ENCODE measurements at regions not wholly inside any gene's neighbourhood (a gene's known extent, or its start where the extent isn't known, plus 50 kb on each side); places are given as distances from the start of the nearest gene placed in this dataset.

DNA sequence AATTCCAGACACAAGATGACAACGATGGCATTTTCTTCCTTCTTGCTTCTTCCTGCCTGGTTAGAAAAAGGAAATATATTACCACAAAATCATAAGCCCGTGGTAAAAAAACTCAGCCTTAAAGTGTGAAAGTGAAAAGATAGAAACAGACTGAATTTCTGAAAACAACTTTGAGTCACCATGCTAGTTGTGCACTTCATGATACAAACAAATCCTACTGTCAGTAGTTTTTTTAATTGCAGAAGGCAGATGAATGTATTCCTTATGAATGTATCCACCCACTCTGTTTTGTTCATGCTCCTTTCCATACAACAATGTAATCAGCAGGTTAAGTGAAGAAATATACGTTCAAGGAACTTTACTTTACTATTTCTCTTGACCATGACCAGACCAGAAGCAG is 1144.7 kb downstream of the OTOL1 start:
- no peaks in the 10 kb centered on the region for H3K4me1 ChIP-seq (ENCODE audit: control insufficient read depth, insufficient read depth, low read length)
- H3K36me3 ChIP-seq (ENCODE audit: control insufficient read depth in 2 of 2, insufficient read depth in 2 of 2, low read length in 1 of 2), result no peaks in the 10 kb centered on the region
- ChIA-PET POLR2A (no interaction called here), SMC1A (ENCODE audit: uncharacterized antibody, unreplicated experiment) (no interaction called here), CTCF (no interaction called here), RAD21 (ENCODE audit: unreplicated experiment) (no interaction called here)
- FAIRE-seq, result no peak
- DNase-seq (ENCODE audit: low read depth, low spot score), result no peak
- TF ChIP-seq, protein P1, sequence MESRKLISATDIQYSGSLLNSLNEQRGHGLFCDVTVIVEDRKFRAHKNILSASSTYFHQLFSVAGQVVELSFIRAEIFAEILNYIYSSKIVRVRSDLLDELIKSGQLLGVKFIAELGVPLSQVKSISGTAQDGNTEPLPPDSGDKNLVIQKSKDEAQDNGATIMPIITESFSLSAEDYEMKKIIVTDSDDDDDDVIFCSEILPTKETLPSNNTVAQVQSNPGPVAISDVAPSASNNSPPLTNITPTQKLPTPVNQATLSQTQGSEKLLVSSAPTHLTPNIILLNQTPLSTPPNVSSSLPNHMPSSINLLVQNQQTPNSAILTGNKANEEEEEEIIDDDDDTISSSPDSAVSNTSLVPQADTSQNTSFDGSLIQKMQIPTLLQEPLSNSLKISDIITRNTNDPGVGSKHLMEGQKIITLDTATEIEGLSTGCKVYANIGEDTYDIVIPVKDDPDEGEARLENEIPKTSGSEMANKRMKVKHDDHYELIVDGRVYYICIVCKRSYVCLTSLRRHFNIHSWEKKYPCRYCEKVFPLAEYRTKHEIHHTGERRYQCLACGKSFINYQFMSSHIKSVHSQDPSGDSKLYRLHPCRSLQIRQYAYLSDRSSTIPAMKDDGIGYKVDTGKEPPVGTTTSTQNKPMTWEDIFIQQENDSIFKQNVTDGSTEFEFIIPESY (IDR thresholded peaks at IDR 0.05), result no peak
- no peak for TF ChIP-seq TCF7 (IDR thresholded peaks at IDR 0.05; ENCODE audit: borderline replicate concordance)
- no peak for TF ChIP-seq RCOR1 (conservative IDR thresholded peaks at IDR 0.05; ENCODE audit: low read depth, low read length)
- TF ChIP-seq, protein P2, sequence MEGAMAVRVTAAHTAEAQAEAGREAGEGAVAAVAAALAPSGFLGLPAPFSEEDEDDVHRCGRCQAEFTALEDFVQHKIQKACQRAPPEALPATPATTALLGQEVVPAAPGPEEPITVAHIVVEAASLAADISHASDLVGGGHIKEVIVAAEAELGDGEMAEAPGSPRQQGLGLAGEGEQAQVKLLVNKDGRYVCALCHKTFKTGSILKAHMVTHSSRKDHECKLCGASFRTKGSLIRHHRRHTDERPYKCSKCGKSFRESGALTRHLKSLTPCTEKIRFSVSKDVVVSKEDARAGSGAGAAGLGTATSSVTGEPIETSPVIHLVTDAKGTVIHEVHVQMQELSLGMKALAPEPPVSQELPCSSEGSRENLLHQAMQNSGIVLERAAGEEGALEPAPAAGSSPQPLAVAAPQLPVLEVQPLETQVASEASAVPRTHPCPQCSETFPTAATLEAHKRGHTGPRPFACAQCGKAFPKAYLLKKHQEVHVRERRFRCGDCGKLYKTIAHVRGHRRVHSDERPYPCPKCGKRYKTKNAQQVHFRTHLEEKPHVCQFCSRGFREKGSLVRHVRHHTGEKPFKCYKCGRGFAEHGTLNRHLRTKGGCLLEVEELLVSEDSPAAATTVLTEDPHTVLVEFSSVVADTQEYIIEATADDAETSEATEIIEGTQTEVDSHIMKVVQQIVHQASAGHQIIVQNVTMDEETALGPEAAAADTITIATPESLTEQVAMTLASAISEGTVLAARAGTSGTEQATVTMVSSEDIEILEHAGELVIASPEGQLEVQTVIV (IDR thresholded peaks at IDR 0.05; ENCODE audit: borderline replicate concordance, partially characterized antibody), result no peak
- no peak for TF ChIP-seq STAT1 (conservative IDR thresholded peaks at IDR 0.05)
- no peak for TF ChIP-seq TARDBP (IDR thresholded peaks at IDR 0.05; ENCODE audit: borderline replicate concordance)
- TF ChIP-seq KDM1A (IDR thresholded peaks at IDR 0.05; ENCODE audit: borderline replicate concordance), result no peak
- TF ChIP-seq, protein P3, sequence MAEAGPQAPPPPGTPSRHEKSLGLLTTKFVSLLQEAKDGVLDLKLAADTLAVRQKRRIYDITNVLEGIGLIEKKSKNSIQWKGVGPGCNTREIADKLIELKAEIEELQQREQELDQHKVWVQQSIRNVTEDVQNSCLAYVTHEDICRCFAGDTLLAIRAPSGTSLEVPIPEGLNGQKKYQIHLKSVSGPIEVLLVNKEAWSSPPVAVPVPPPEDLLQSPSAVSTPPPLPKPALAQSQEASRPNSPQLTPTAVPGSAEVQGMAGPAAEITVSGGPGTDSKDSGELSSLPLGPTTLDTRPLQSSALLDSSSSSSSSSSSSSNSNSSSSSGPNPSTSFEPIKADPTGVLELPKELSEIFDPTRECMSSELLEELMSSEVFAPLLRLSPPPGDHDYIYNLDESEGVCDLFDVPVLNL (IDR thresholded peaks at IDR 0.05; ENCODE audit: low read depth, low read length), result no peak
- no peak for TF ChIP-seq ZSCAN29 (IDR thresholded peaks at IDR 0.05)
- no peak overlapping the region for H2AFZ ChIP-seq (ENCODE audit: control insufficient read depth, low read depth, low read length)
- H3K9me3 ChIP-seq (replicated peaks; ENCODE audit: control insufficient read depth, insufficient read depth, low read length), result no peaks in the 10 kb centered on the region
- no peak for ATAC-seq
- no peak overlapping the region for H3K9ac ChIP-seq (ENCODE audit: control insufficient read depth, insufficient read depth, low read length)
- no peaks in the 10 kb centered on the region for H3K27me3 ChIP-seq (replicated peaks in 1 of 2; ENCODE audit: control insufficient read depth in 2 of 2, insufficient read depth in 2 of 2, low read length in 1 of 2)
- no peak overlapping the region for H3K4me3 ChIP-seq
- H3K27ac ChIP-seq (ENCODE audit: control insufficient read depth, insufficient read depth), result no peak overlapping the region
- WGBS (ENCODE audit: insufficient coverage, insufficient replicate concordance, low lambda C conversion rate, missing lambda C conversion rate), result 27% methylated on average over 3 of the region's 3 CpGs
- H3K79me2 ChIP-seq (ENCODE audit: control insufficient read depth, insufficient read depth, low read length), result no peaks in the 10 kb centered on the region
- no TSS peak for BruUV-seq (replicated peaks)
- in situ Hi-C loops (cut with MboI), result no loop called here
- H3K4me2 ChIP-seq (ENCODE audit: control insufficient read depth, insufficient read depth), result no peak overlapping the region
- no peaks in the 10 kb centered on the region for H4K20me1 ChIP-seq (ENCODE audit: control insufficient read depth, insufficient read depth)
- intact Hi-C loops (cut with micrococcal nuclease; ENCODE audit: unreplicated experiment), result no loop called here
